ENCODE measurements at regions not wholly inside any gene's neighbourhood (a gene's known extent, or its start where the extent isn't known, plus 50 kb on each side); places are given as distances from the start of the nearest gene placed in this dataset.

- H3K27me3 Mint-ChIP-seq (ENCODE audit: insufficient read depth, unreplicated experiment) = peaks cover 2% of the 10 kb centered on the region
- CTCF ChIA-PET = no interaction called here
- TF ChIP-seq, protein P1, sequence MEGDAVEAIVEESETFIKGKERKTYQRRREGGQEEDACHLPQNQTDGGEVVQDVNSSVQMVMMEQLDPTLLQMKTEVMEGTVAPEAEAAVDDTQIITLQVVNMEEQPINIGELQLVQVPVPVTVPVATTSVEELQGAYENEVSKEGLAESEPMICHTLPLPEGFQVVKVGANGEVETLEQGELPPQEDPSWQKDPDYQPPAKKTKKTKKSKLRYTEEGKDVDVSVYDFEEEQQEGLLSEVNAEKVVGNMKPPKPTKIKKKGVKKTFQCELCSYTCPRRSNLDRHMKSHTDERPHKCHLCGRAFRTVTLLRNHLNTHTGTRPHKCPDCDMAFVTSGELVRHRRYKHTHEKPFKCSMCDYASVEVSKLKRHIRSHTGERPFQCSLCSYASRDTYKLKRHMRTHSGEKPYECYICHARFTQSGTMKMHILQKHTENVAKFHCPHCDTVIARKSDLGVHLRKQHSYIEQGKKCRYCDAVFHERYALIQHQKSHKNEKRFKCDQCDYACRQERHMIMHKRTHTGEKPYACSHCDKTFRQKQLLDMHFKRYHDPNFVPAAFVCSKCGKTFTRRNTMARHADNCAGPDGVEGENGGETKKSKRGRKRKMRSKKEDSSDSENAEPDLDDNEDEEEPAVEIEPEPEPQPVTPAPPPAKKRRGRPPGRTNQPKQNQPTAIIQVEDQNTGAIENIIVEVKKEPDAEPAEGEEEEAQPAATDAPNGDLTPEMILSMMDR (IDR thresholded peaks at IDR 0.05; ENCODE audit: insufficient read depth in 1 of 2, low read depth in 1 of 2, low read length in 1 of 2, severe bottlenecking in 1 of 2, unreplicated experiment in 1 of 2) = no peak
- H3K27ac Mint-ChIP-seq (ENCODE audit: unreplicated experiment) = no peak overlapping the region
- intact Hi-C loops (cut with micrococcal nuclease; ENCODE audit: unreplicated experiment) = no loop called here
- H3K4me1 ChIP-seq = no peaks in the 10 kb centered on the region
- DNase-seq = no peak
- no peaks in the 10 kb centered on the region for H3K9me3 Mint-ChIP-seq (ENCODE audit: unreplicated experiment)
- no peaks in the 10 kb centered on the region; the same call in 1 of the 2 replicates for H3K27me3 ChIP-seq (replicated peaks; ENCODE audit: control insufficient read depth, insufficient read depth, low read length)
- POLR2A ChIA-PET = no interaction called here
- no TSS peak for BruUV-seq (replicated peaks)
- H3K4me3 Mint-ChIP-seq (ENCODE audit: unreplicated experiment) = no peak overlapping the region
- H3K4me1 Mint-ChIP-seq (ENCODE audit: low read depth, unreplicated experiment) = no peaks in the 10 kb centered on the region
- no peaks in the 10 kb centered on the region for H3K36me3 Mint-ChIP-seq (ENCODE audit: insufficient read depth, unreplicated experiment)
- no peaks in the 10 kb centered on the region for H3K36me3 ChIP-seq (ENCODE audit: control insufficient read depth, insufficient read depth, low read length)
- no peaks in the 10 kb centered on the region for H3K9me3 ChIP-seq
- no peak overlapping the region for H3K4me3 ChIP-seq (ENCODE audit: low read depth, low read length)
Observed at GRCh38 chr18:1593091-1593490, 688.4 kb downstream of the ADCYAP1 start.

- BruUV-seq (replicated peaks) = no TSS peak
- Histone ChIP-seq H3K9me3 (no peaks in the 10 kb centered on the region), H3K27me3 (replicated peaks; ENCODE audit: control insufficient read depth, insufficient read depth, low read length) (no peaks in the 10 kb centered on the region; the same call in 1 of the 2 replicates), H3K4me3 (ENCODE audit: low read depth, low read length) (no peak overlapping the region), H3K36me3 (ENCODE audit: control insufficient read depth, insufficient read depth, low read length) (no peaks in the 10 kb centered on the region), H3K4me1 (no peaks in the 10 kb centered on the region)
- ChIA-PET POLR2A (no interaction called here), CTCF (no interaction called here)
- Mint-ChIP-seq H3K27me3 (ENCODE audit: insufficient read depth, unreplicated experiment) (peaks cover 2% of the 10 kb centered on the region), H3K4me3 (ENCODE audit: unreplicated experiment) (no peak overlapping the region), H3K27ac (ENCODE audit: unreplicated experiment) (no peak overlapping the region), H3K9me3 (ENCODE audit: unreplicated experiment) (no peaks in the 10 kb centered on the region), H3K36me3 (ENCODE audit: insufficient read depth, unreplicated experiment) (no peaks in the 10 kb centered on the region), H3K4me1 (ENCODE audit: low read depth, unreplicated experiment) (no peaks in the 10 kb centered on the region)
- DNase-seq = no peak
- TF ChIP-seq, protein P1 (IDR thresholded peaks at IDR 0.05; ENCODE audit: insufficient read depth in 1 of 2, low read depth in 1 of 2, low read length in 1 of 2, severe bottlenecking in 1 of 2, unreplicated experiment in 1 of 2) = no peak
- intact Hi-C loops (cut with micrococcal nuclease; ENCODE audit: unreplicated experiment) = no loop called here
Observed at GRCh38 chr18:1595195-1595594, 690.5 kb downstream of the ADCYAP1 start.

GRCh38 chr18:1599196-1599595 is 694.5 kb downstream of the ADCYAP1 start:
- H3K27ac Mint-ChIP-seq (ENCODE audit: unreplicated experiment) = no peak overlapping the region
- POLR2A ChIA-PET = no interaction called here

More at GRCh38 chr18:1599196-1599595, 694.5 kb downstream of the ADCYAP1 start:
- TF ChIP-seq, protein P1 (IDR thresholded peaks at IDR 0.05; ENCODE audit: insufficient read depth in 1 of 2, low read depth in 1 of 2, low read length in 1 of 2, severe bottlenecking in 1 of 2, unreplicated experiment in 1 of 2) = no peak
- CTCF ChIA-PET = no interaction called here
- Mint-ChIP-seq H3K4me1 (ENCODE audit: low read depth, unreplicated experiment) (no peaks in the 10 kb centered on the region), H3K36me3 (ENCODE audit: insufficient read depth, unreplicated experiment) (no peaks in the 10 kb centered on the region), H3K27me3 (ENCODE audit: insufficient read depth, unreplicated experiment) (peaks cover 6% of the 10 kb centered on the region), H3K4me3 (ENCODE audit: unreplicated experiment) (no peak overlapping the region), H3K9me3 (ENCODE audit: unreplicated experiment) (no peaks in the 10 kb centered on the region)
- BruUV-seq (replicated peaks) = no TSS peak
- no peaks in the 10 kb centered on the region for H3K27me3 ChIP-seq (replicated peaks; ENCODE audit: control insufficient read depth, insufficient read depth, low read length)
- H3K9me3 ChIP-seq = no peaks in the 10 kb centered on the region
- H3K4me1 ChIP-seq = no peaks in the 10 kb centered on the region
- no peak for DNase-seq
- no peaks in the 10 kb centered on the region for H3K36me3 ChIP-seq (ENCODE audit: control insufficient read depth, insufficient read depth, low read length)
- H3K4me3 ChIP-seq (ENCODE audit: low read depth, low read length) = no peak overlapping the region
- intact Hi-C loops (cut with micrococcal nuclease; ENCODE audit: unreplicated experiment) = no loop called here

Measured in Caco-2 (cell line).